Limb (tissue), 2 donors: ENCODE measurements at regions not wholly inside any gene's neighbourhood (a gene's known extent, or its start where the extent isn't known, plus 50 kb on each side); places are given as distances from the start of the nearest gene placed in this dataset.
A peak's percentile ranks its signal among the peaks of the same experiment; 100 is the strongest.

Source experiments
- DNase-seq, 2 donors: peaks; one replicate each; pipeline ENCODE4 v3.0.0-alpha.2; 2016; ENCODE audit errors: extremely low spot score in 2 of 2

GRCh38 chr16:17861981-17862479 lies 391.3 kb upstream of the XYLT1 start:
- DNase-seq = no peak

- no peak for DNase-seq
These were observed 387.3 kb upstream of the XYLT1 start for GRCh38 chr16:17858061-17858460.

- no peak for DNase-seq
These were observed 383.2 kb upstream of the XYLT1 start for GRCh38 chr16:17853958-17854357.

- no peak for DNase-seq
These were observed 382.4 kb upstream of the XYLT1 start for GRCh38 chr16:17852977-17853702.

GRCh38 chr16:17850581-17851250 lies 380.0 kb upstream of the XYLT1 start:
- DNase-seq = peak; percentile 34 to 37

- no peak for DNase-seq
These were observed 376.6 kb upstream of the XYLT1 start for GRCh38 chr16:17847234-17847795.

- DNase-seq = no peak
These were observed 375.3 kb upstream of the XYLT1 start for GRCh38 chr16:17846030-17846429.

- DNase-seq = no peak
These were observed 374.3 kb upstream of the XYLT1 start for GRCh38 chr16:17845031-17845430.

- DNase-seq = no peak
These were observed 373.1 kb upstream of the XYLT1 start for GRCh38 chr16:17843905-17844304.

GRCh38 chr16:17839907-17840306 lies 369.1 kb upstream of the XYLT1 start:
- no peak for DNase-seq

- no peak for DNase-seq
These were observed 368.5 kb upstream of the XYLT1 start for GRCh38 chr16:17839272-17839671.

GRCh38 chr16:17836868-17837602 lies 366.3 kb upstream of the XYLT1 start:
- DNase-seq = no peak

- DNase-seq = no peak
These were observed 364.5 kb upstream of the XYLT1 start for GRCh38 chr16:17835118-17835876.

- no peak for DNase-seq
These were observed 362.0 kb upstream of the XYLT1 start for GRCh38 chr16:17832738-17833137.

- no peak for DNase-seq
These were observed 360.6 kb upstream of the XYLT1 start for GRCh38 chr16:17831330-17831729.

- DNase-seq = no peak
These were observed 359.9 kb upstream of the XYLT1 start for GRCh38 chr16:17830651-17831050.

- no peak for DNase-seq
These were observed 359.1 kb upstream of the XYLT1 start for GRCh38 chr16:17829811-17830210.

- DNase-seq = peak in 1 of 2 donors; percentile 75
These were observed 357.3 kb upstream of the XYLT1 start for GRCh38 chr16:17828012-17828411.

GRCh38 chr16:17827313-17827712 lies 356.6 kb upstream of the XYLT1 start:
- no peak for DNase-seq

GRCh38 chr16:17817943-17818342 lies 347.2 kb upstream of the XYLT1 start:
- no peak for DNase-seq

- no peak for DNase-seq
These were observed 346.5 kb upstream of the XYLT1 start for GRCh38 chr16:17817260-17817659.
